ENCODE measurements at regions not wholly inside any gene's neighbourhood (a gene's known extent, or its start where the extent isn't known, plus 50 kb on each side); places are given as distances from the start of the nearest gene placed in this dataset.
"Not testable (repeated sequence)": the region's sequence is repeated elsewhere in the genome, so short reads cannot be mapped to it uniquely, and the experiment has no call there.

- no peak for DNase-seq (ENCODE audit: low spot score)
- FAIRE-seq = no peak
Measured at GRCh38 chr12:34402228-34402898, 380.1 kb downstream of the ALG10 start.

GRCh38 chr12:34402899-34403705 is 380.8 kb downstream of the ALG10 start:
- FAIRE-seq (no peak), DNase-seq (ENCODE audit: low spot score) (no peak)

GRCh38 chr12:34403706-34404376 is 381.5 kb downstream of the ALG10 start:
- FAIRE-seq (no peak), DNase-seq (ENCODE audit: low spot score) (no peak)

- FAIRE-seq = no peak
Measured at GRCh38 chr12:34404377-34405285, 382.3 kb downstream of the ALG10 start.

GRCh38 chr12:34405286-34406227 is 383.3 kb downstream of the ALG10 start:
- FAIRE-seq = no peak

More at GRCh38 chr12:34404377-34405285, 382.3 kb downstream of the ALG10 start:
- DNase-seq (ENCODE audit: low spot score) = no peak

GRCh38 chr12:34406228-34406995 is 384.1 kb downstream of the ALG10 start:
- DNase-seq (ENCODE audit: low spot score) = no peak
- FAIRE-seq = no peak

More at GRCh38 chr12:34405286-34406227, 383.3 kb downstream of the ALG10 start:
- DNase-seq (ENCODE audit: low spot score) = no peak

- FAIRE-seq (no peak), DNase-seq (ENCODE audit: low spot score) (no peak)
Measured at GRCh38 chr12:34406996-34407300, 384.7 kb downstream of the ALG10 start.

- no peak for DNase-seq (ENCODE audit: low spot score)
- FAIRE-seq = no peak
Measured at GRCh38 chr12:34407813-34408212, 385.5 kb downstream of the ALG10 start.

GRCh38 chr12:34431509-34431908 is 409.2 kb downstream of the ALG10 start:
- not testable (repeated sequence) for DNase-seq (ENCODE audit: low spot score); FAIRE-seq

All from RCC 7860 (cell line).